HL-60/S4 treated with phorbol 12-myristate 13-acetate at 8.2 ng/mL for 4 days and 3 days (cell line): ENCODE measurements at regions not wholly inside any gene's neighbourhood (a gene's known extent, or its start where the extent isn't known, plus 50 kb on each side); places are given as distances from the start of the nearest gene placed in this dataset.
"Not testable (repeated sequence)": the region's sequence is repeated elsewhere in the genome, so short reads cannot be mapped to it uniquely, and the experiment has no call there.

Experiments
- in situ Hi-C: fragments of 300-500 bp; cut with MboI; formaldehyde crosslinking; loops from 2 replicates; pipeline ENCODE4 v1.15.0; 2022; ENCODE audit warnings: low sequenced_read_pairs

GRCh38 chr16:75836347-75837010 is 110.2 kb upstream of the CPHXL start:
- in situ Hi-C loops, result no loop called here

GRCh38 chr16:75837264-75837663 is 111.0 kb upstream of the CPHXL start:
- in situ Hi-C loops, result no loop called here

GRCh38 chr16:75837681-75838080 is 111.4 kb upstream of the CPHXL start:
- in situ Hi-C loops, result no loop called here

GRCh38 chr16:75841517-75841916 is 115.2 kb upstream of the CPHXL start:
- in situ Hi-C loops, result no loop called here

- in situ Hi-C loops, result no loop called here
Observed at GRCh38 chr16:75847172-75847571, 120.9 kb upstream of the CPHXL start.

GRCh38 chr16:75854152-75854551 is 127.9 kb upstream of the CPHXL start:
- in situ Hi-C loops, result no loop called here

- in situ Hi-C loops, result no loop called here
Observed at GRCh38 chr16:75860326-75861053, 134.2 kb upstream of the CPHXL start.

GRCh38 chr16:75861311-75862097 is 135.2 kb upstream of the CPHXL start:
- in situ Hi-C loops, result no loop called here

- in situ Hi-C loops, result no loop called here
Observed at GRCh38 chr16:75862098-75862386, 135.8 kb upstream of the CPHXL start.

- in situ Hi-C loops, result no loop called here
Observed at GRCh38 chr16:75864243-75864642, 138.0 kb upstream of the CPHXL start.

- in situ Hi-C loops, result no loop called here
Observed at GRCh38 chr16:75865736-75866135, 139.4 kb upstream of the CPHXL start.

GRCh38 chr16:75868636-75869632 is 142.6 kb upstream of the CPHXL start:
- in situ Hi-C loops, result no loop called here

- in situ Hi-C loops, result not testable (repeated sequence)
Observed at GRCh38 chr16:75881280-75881679, 155.0 kb upstream of the CPHXL start.

- in situ Hi-C loops, result no loop called here
Observed at GRCh38 chr16:75899163-75899562, 172.9 kb upstream of the CPHXL start.

GRCh38 chr16:75908331-75909117 is 182.2 kb upstream of the CPHXL start:
- in situ Hi-C loops, result no loop called here

- in situ Hi-C loops, result no loop called here
Observed at GRCh38 chr16:75909746-75910145, 183.5 kb upstream of the CPHXL start.

GRCh38 chr16:75911896-75912295 is 185.6 kb upstream of the CPHXL start:
- in situ Hi-C loops, result no loop called here

- in situ Hi-C loops, result no loop called here
Observed at GRCh38 chr16:75913958-75914357, 187.7 kb upstream of the CPHXL start.

GRCh38 chr16:75916451-75916850 is 190.2 kb upstream of the CPHXL start:
- in situ Hi-C loops, result no loop called here

GRCh38 chr16:75918109-75918508 is 191.8 kb upstream of the CPHXL start:
- in situ Hi-C loops, result no loop called here
